Hindlimb muscle (tissue), 1 donor: ENCODE measurements at regions not wholly inside any gene's neighbourhood (a gene's known extent, or its start where the extent isn't known, plus 50 kb on each side); places are given as distances from the start of the nearest gene placed in this dataset.
A peak's percentile ranks its signal among the peaks of the same experiment; 100 is the strongest.

Experiments
- DNase-seq: peaks from one replicate; pipeline ENCODE4 v3.0.0-alpha.2; 2013

DNA sequence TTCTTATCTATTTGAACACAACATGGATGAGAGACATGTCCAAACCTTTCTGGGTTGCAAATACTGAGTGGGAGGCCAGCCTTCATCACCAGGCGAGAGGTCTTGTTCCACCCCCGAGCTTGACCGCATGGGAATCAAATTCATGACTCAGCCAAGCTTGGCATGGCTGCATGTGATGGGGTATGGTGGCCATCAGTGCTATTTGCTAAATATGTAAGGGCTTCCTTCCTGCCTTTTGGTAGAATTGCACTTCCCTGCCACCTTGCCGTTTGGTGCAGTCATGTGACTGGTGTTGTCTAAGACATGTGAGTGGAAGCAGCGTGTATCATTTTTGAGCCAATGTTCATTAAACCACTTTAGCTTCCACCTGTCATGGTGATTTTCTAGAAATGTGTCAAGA, 508.9 kb upstream of the SULF2 start:
- no peak for DNase-seq

- DNase-seq: peak; percentile 16
Measured at GRCh38 chr20:48293671-48294070, 508.4 kb upstream of the SULF2 start.

DNA sequence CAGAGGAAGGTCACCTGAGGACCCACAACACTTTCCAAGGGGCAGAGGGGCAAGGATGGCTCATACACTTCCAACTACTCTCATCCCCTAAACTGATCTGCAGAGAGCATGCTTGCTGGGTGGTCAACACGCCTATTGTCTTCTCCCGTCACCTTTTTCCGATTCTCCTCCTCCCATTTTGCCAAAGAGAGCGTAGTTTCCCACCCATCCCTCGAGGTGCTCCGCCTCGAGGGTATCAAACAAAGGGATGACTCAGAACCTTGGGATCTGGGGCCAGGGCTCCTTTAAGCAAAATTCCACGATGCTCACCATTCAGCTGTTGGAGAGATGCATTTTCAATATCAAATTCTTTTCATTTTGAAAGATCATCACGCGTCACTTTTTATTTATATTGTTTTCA, 507.5 kb upstream of the SULF2 start:
- no peak for DNase-seq

- DNase-seq: no peak
Measured at GRCh38 chr20:48291896-48292295, 506.6 kb upstream of the SULF2 start.

DNA sequence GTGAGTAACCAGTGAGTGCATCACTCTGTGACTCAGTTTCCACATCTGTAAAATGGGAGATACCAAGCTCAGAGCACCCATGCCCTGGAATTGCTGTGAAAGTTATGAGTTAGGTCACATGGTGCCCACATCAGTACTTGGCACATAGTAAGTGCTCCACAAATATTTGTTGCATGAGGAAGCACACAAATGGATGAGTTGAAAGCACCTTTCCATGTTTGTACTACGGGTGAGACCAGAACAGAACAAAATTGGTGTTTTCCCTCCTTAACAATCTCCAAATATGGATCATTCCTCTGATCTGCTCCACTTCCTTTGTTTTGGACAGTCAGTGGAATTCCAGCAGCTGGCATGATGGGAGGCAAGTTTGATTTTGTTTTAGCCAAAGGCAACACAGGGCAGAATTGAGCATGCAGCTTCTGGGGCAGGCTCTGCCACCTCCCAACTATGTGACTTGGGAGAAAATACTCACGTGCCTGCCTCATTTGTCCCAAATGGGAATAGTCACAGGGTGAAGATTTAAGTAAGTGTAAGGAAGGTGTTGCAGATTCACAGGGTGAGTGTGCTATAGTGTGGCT, 503.7 kb upstream of the SULF2 start:
- no peak for DNase-seq

DNA sequence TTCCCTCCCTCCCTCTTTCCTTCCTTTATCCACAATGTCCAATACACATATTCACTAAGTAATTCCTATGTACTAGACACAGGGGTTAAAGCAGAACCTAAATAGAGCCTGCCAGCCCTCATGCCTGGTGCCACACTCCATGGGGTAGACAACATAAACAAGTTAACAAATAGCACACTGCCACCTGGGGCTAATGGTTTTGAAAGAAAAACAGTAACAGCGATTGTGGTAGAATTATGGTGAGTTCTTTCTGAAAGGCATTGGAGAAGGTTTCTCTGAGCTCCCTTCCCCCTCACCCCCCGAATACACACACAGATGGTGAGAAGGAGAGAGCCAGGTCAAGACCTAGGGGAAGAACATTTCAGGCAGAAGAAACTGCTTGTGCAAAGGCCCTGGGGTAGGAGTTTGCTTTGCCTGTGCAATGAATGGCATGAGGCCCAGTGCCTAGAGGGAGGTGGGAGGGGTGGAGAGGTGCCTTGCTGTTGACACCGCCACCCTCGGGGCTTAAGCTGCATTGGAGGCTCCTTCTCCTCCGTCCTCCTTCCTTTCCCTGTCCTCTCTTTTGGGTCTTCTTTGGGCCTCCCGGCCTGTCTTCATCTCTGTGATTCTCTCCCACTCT, 502.4 kb upstream of the SULF2 start:
- DNase-seq: no peak

DNA sequence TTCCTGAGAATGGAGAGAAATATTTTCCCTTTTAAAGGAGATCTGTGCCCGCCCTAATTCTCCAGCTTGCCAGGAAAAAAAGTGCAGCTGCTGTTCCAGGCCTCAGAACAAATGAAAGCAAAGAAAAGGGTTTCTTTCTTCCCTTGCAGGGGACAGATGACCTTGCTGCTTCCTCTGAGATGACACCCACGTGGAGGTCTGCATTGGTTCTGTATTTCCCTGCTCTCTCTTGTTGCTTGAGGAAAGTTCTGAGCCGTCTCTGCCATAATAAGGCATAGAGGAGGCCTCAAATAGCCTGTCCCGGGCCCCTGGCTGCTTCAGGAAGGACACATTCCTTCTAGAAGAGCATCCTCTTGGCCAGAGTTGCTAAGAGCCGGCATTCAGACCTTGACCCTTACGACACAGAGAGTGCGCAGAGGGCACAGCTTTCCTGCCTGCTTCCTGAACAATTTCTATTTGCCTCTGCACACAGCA, 501.8 kb upstream of the SULF2 start:
- DNase-seq: peak; percentile 74

DNA sequence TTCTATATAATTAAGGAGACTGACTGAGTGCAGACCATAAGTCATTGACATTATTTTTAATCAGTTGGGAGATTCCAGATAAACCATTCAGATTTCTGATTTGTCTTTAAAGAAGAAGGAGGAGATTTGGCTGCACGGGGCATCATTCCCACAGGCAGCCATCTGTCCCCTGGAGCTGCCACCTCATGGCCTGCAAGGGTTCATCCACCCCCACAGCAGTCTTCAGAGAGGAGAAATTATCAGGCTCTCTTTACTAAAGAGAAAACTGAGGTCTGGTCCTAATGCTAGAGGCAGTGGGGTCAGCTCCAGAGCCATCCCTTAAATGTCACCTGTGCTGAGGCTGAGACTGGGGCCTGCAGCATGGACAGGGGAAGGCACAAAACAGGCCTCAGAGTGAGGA, 501.3 kb upstream of the SULF2 start:
- no peak for DNase-seq

DNA sequence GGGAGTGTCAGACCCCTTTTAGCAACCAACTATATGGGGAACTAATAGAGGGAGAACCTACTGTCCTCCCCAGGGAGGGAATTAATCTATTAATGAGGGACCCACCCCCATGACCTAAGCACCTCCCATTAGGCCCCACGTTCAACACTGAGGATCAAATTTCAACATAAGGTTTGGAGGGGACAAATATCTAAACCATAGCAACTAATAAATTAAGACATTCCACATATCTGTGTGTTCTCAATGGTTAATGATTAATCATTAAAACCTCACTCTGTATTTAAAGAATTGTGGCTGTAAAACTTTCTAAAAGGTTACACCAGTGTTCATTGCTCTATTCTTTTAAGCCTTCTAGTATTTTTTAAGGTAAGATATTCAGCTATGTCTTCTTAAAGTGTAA, 500.4 kb upstream of the SULF2 start:
- no peak for DNase-seq

DNA sequence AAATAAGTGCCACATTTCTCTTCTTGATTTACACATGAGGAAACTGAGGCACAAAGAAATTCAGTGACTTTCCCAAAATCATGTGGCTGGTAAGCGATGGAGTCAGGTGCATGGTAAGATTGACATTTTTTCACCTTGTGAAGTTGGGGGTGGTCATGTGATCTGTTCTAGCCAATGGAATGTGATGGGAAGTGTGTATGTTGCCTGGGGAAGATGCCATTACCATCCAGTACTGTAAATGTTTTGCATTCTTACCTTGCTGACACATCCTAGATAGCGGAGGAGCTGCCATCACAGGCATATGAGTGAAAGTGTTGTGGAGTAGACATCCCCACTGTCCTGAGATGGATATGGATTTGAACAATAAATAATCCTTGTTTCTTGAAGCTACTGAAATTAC, 499.6 kb upstream of the SULF2 start:
- DNase-seq: no peak

DNA sequence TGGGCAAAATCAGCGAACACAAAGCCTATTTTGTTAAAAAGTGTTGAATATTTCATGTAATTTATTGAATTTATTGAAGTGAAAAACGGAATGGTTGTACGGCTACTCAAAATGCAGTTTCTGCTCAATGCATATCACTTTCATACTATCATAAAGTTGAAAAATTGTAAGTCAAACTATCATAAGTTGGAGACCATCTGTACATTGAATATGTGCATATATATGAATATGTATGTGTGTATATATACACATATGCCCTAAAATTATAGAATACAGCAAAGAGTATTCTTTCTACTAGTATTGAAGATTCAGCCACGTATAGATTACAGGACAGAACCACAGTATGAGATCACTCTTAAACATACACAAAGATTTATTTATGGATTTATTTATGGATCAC, 499.0 kb upstream of the SULF2 start:
- no peak for DNase-seq

GRCh38 chr20:48283470-48284110, 498.3 kb upstream of the SULF2 start:
- no peak for DNase-seq

DNA sequence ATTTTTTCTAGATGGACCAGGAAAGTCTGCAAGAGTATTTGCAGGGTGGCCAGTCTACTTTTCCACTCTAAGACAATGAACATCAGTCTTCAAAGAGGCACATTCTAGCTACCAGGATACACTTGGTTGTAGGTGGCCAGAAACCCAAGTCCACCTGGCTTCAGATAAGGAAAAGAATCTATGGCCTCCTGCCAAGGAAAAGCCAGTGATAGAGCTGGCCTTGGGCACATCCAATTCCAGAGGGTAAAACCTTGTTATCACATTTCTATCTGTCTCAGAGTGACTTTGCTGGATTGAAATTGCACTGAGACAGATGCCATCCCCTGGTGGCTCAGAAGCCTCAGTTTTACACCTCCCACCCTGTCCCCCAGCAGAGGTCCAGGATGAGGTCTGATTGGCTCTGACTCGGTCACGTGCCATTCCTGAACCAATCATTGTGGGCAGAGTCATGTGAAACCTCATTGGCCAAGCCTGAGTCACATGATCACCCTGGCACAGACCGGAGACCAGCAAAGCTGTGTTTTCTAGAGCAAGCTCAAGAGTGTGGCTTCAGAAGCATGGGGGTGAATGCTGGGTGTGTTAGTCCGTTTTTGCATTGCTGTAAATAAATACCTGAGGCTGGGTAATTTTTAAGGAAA, 497.4 kb upstream of the SULF2 start:
- no peak for DNase-seq

DNA sequence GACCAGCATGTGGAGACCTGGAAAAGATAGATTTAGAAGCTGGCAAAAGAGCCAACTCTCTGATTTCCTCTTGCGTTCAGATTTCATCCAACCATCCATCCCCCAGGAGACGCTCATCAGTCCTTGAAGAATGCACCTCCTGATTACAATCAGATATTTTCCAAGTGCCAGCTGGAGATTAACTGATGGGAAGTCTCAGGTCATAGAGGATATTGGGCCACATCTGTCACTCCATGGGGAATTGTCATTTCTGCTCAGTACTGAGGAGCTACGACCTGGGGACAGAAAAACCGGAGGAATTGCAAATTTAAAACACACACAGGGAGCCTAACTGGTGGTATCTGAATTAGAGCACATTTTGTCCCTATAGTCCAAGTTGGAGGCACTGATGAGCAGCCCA, 496.2 kb upstream of the SULF2 start:
- DNase-seq: no peak

- no peak for DNase-seq
Measured at GRCh38 chr20:48278961-48279481, 493.7 kb upstream of the SULF2 start.

DNA sequence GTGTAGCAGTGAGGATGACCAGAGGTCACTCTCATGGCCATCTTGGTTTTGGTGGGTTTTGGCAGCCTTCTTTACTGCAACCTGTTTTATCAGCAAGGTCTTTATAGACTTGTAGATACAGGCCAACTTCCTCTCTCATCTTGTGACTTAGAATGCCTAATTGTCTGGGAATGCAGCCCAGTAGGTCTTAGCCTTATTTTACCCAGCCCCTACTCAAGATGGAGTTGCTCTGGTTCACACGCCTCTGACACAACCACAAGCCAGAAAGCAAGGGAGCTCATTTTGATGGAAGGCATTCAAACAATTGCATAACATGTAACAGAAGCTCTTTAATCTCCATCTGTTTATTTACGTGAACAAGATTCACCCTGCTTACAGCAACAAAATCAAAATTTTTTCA, 492.0 kb upstream of the SULF2 start:
- no peak for DNase-seq

GRCh38 chr20:48276021-48276342, 490.7 kb upstream of the SULF2 start:
- no peak for DNase-seq

- DNase-seq: peak; percentile 51
Measured at GRCh38 chr20:48275286-48276020, 490.2 kb upstream of the SULF2 start.

- DNase-seq: no peak
Measured at GRCh38 chr20:48273843-48274242, 488.6 kb upstream of the SULF2 start.

GRCh38 chr20:48270885-48271284, 485.6 kb upstream of the SULF2 start:
- no peak for DNase-seq

DNA sequence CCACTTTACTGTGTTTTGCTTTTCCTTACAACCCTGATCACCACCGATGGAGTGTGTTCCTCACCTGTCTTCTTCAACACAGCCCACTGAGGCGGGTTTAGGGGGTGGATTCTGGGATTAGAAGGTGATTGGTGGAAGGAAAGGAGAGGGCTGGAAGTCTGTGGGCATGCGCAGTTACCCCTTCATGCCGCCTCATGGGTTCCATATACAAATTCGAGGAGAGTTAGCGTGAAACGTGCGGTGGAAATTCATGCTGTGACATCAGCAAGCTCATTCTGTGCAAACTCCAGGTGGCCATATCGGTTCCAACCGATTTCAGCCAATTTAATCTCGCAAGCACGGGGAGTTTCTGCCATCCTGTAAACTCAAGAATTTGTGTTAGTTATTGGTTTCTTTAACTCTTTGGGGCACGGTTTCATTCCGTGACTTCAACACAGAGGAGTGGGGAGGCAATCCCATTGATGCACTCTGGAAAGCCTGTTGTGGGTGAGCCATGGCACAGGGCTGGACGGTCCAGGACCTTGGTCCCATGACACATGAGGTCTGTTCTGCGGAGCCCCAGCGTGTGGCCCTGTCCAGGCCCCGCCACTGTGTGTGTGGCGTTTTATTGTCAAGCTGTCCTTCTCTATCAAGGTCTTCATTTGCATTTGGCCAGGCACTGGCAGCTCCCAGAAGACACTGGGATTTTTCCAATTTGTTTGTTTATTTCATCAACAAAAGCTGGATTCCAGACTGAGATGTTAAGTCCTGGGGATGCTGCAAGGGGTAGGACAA, 482.8 kb upstream of the SULF2 start:
- no peak for DNase-seq

DNA sequence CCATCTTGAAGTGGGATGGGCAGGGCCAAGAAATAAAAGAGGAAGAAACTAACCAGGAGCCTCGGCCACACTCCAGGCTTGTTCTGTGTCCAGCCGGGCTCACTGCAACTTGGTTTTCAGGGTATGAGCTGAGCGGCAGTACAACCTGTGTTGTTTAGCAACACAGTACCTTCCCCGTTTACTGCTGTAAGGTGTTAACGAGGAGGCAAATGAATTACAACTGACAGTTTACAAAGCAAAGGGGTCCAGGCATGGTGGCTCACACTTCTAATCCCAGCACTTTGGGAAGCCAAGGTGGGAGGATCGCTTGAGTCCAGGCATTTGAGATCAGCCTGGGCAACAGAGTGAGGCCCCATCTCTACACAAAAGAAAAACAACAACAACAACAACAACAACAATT, 481.3 kb upstream of the SULF2 start:
- DNase-seq: no peak
